ENCODE measurements at regions not wholly inside any gene's neighbourhood (a gene's known extent, or its start where the extent isn't known, plus 50 kb on each side); places are given as distances from the start of the nearest gene placed in this dataset.

- no peak for DNase-seq
These were observed 110.3 kb downstream of the LSM3 start for GRCh38 chr3:14288833-14289451.

GRCh38 chr3:14289590-14290461, 111.2 kb downstream of the LSM3 start:
- peak; percentile 59 for DNase-seq

- DNase-seq = no peak
These were observed 111.6 kb upstream of the SLC6A6 start for GRCh38 chr3:14290631-14291385.

- DNase-seq = no peak
These were observed 107.4 kb upstream of the SLC6A6 start for GRCh38 chr3:14295037-14295436.

- DNase-seq = no peak
These were observed 106.6 kb upstream of the SLC6A6 start for GRCh38 chr3:14295801-14296200.

GRCh38 chr3:14297305-14297704, 105.1 kb upstream of the SLC6A6 start:
- no peak for DNase-seq

GRCh38 chr3:14297784-14298236, 104.6 kb upstream of the SLC6A6 start:
- DNase-seq = no peak

- DNase-seq = no peak
These were observed 104.0 kb upstream of the SLC6A6 start for GRCh38 chr3:14298442-14298841.

- no peak for DNase-seq
These were observed 103.3 kb upstream of the SLC6A6 start for GRCh38 chr3:14298991-14299555.

- no peak for DNase-seq
These were observed 102.6 kb upstream of the SLC6A6 start for GRCh38 chr3:14299767-14300166.

- no peak for DNase-seq
These were observed 101.5 kb upstream of the SLC6A6 start for GRCh38 chr3:14300721-14301399.

- no peak for DNase-seq
These were observed 100.8 kb upstream of the SLC6A6 start for GRCh38 chr3:14301558-14301957.

- DNase-seq = no peak
These were observed 98.9 kb upstream of the SLC6A6 start for GRCh38 chr3:14303336-14304100.

- DNase-seq = no peak
These were observed 98.0 kb upstream of the SLC6A6 start for GRCh38 chr3:14304101-14305045.

GRCh38 chr3:14305324-14305723, 97.1 kb upstream of the SLC6A6 start:
- DNase-seq = no peak

GRCh38 chr3:14306142-14306541, 96.3 kb upstream of the SLC6A6 start:
- peak; percentile 73 for DNase-seq

GRCh38 chr3:14307656-14308302, 94.6 kb upstream of the SLC6A6 start:
- no peak for DNase-seq

- no peak for DNase-seq
These were observed 90.7 kb upstream of the SLC6A6 start for GRCh38 chr3:14311729-14312128.

GRCh38 chr3:14312375-14312774, 90.0 kb upstream of the SLC6A6 start:
- no peak for DNase-seq

- DNase-seq = no peak
These were observed 85.3 kb upstream of the SLC6A6 start for GRCh38 chr3:14317057-14317553.

Data from NCI-H2171 treated with DMSO at 0.1 percent for 48 hours (cell line).